Peyer's patch (tissue), 4 donors: ENCODE measurements at regions not wholly inside any gene's neighbourhood (a gene's known extent, or its start where the extent isn't known, plus 50 kb on each side); places are given as distances from the start of the nearest gene placed in this dataset.

ENCODE experiments used
- CTCF ChIP-seq, 6 experiments: fragments of 450-650 bp in 4 of 6; fragments of 200-600 bp in 2 of 6; sonication (generic) in 1 of 6; IDR thresholded peaks; one replicate each; pipeline ENCODE4 v1.5.1; 2017 to 2019; ENCODE audit warnings: antibody characterized with exemption in 6 of 6, mild to moderate bottlenecking in 3 of 6, moderate library complexity in 1 of 6
- POLR2A ChIP-seq, 2 donors: fragments of 450-650 bp; IDR thresholded peaks; one replicate each; pipeline ENCODE4 v1.5.1; 2017; ENCODE audit warnings: antibody characterized with exemption in 2 of 2, mild to moderate bottlenecking in 2 of 2, moderate library complexity in 2 of 2

DNA sequence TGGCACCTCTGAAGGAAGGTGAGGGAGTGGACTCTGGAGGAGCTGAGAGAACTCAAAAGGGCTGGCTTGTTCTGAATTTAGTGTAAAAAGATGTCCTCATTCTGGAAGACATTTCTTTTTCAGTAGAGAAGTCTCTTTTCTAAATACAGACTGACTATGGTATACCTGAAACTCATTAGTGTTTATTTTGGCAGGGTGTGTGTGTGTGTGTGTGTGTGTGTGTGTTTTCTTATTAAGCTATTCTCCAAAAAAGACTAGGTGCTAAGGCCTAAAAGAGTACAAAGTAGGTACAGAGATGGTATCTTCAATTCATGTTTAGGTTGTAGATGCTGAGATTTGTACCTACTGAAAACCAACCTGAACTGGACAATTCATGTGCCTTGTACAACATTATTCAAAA lies 196.4 kb downstream of the SPRY2 start:
- no peak for TF ChIP-seq CTCF (IDR thresholded peaks at IDR 0.05)
- TF ChIP-seq POLR2A (IDR thresholded peaks at IDR 0.05) = no peak
